ENCODE measurements at regions not wholly inside any gene's neighbourhood (a gene's known extent, or its start where the extent isn't known, plus 50 kb on each side); places are given as distances from the start of the nearest gene placed in this dataset.
"Not testable (repeated sequence)": the region's sequence is repeated elsewhere in the genome, so short reads cannot be mapped to it uniquely, and the experiment has no call there.

- no peaks in the 10 kb centered on the region for H3K36me3 ChIP-seq (ENCODE audit: control insufficient read depth in 2 of 2, insufficient read depth in 1 of 2, low read length in 2 of 2)
- no peak overlapping the region for H3K4me3 ChIP-seq (ENCODE audit: low read depth, low read length)
- no peak overlapping the region for H3K27ac ChIP-seq (ENCODE audit: extremely low read depth, low read depth, low read length)
- POLR2A ChIA-PET, result no interaction called here
- no peak for TF ChIP-seq ZNF560 (tag by site-specific recombination; IDR thresholded peaks at IDR 0.05; ENCODE audit: borderline replicate concordance)
- TF ChIP-seq HOXC10 (CRISPR knock-in tag; IDR thresholded peaks at IDR 0.05), result no peak
- peak; percentile 84 for TF ChIP-seq GLIS1 (tag by site-specific recombination; IDR thresholded peaks at IDR 0.05)
- TF ChIP-seq ZFHX2 (tag by site-specific recombination; conservative IDR thresholded peaks at IDR 0.05), result peak; percentile 57; the same call in 1 of the 2 replicates
- peak; percentile 54; the same call in 1 of the 2 replicates for TF ChIP-seq EGR2 (tag by site-specific recombination; IDR thresholded peaks at IDR 0.05; ENCODE audit: low read depth)
- no peaks in the 10 kb centered on the region for H3K9me3 ChIP-seq (ENCODE audit: control insufficient read depth, insufficient read depth, low read depth, low read length)
- H3K4me1 ChIP-seq (ENCODE audit: control insufficient read depth, insufficient read depth, low read length), result no peaks in the 10 kb centered on the region; the same call in 1 of the 2 replicates
- CTCF ChIA-PET, result interaction anchor here (0.6 kb wide), 3 partner anchors 34 to 503 kb away, joined by 3 to 5 read pairs (median 5); no protein-coding TSS in a partner anchor
Observed at GRCh38 chr3:193968380-193968974, 167.5 kb upstream of the HES1 start.

GRCh38 chr3:193970131-193970772, 165.7 kb upstream of the HES1 start:
- H3K36me3 ChIP-seq (ENCODE audit: control insufficient read depth in 2 of 2, insufficient read depth in 1 of 2, low read length in 2 of 2); H3K9me3 ChIP-seq (ENCODE audit: control insufficient read depth, insufficient read depth, low read depth, low read length); H3K4me1 ChIP-seq (ENCODE audit: control insufficient read depth, insufficient read depth, low read length); H3K4me3 ChIP-seq (ENCODE audit: low read depth, low read length); POLR2A ChIA-PET; H3K27ac ChIP-seq (ENCODE audit: extremely low read depth, low read depth, low read length): not testable (repeated sequence)
- CTCF ChIA-PET, result interaction anchor here (0.5 to 1.6 kb wide), 8 partner anchors 8 to 189 kb away, joined by 3 to 5 read pairs (median 4); no protein-coding TSS in a partner anchor
- TF ChIP-seq ZNF514 (tag by site-specific recombination; IDR thresholded peaks at IDR 0.05) (peak; percentile 94; the same call in 1 of the 2 replicates), HIC1 (tag by site-specific recombination; IDR thresholded peaks at IDR 0.05) (0 out of 2 replicates have a peak, but pooled peaks have one; percentile 17), ZBTB1 (tag by site-specific recombination; IDR thresholded peaks at IDR 0.05) (peak; percentile 92; the same call in 1 of the 2 replicates), ZNF202 (tag by site-specific recombination; IDR thresholded peaks at IDR 0.05; ENCODE audit: borderline replicate concordance) (peak; percentile 94; the same call in 1 of the 2 replicates), BCL11B (tag by site-specific recombination; IDR thresholded peaks at IDR 0.05; ENCODE audit: low read depth) (peak; percentile 56; the same call in 1 of the 2 replicates), ZNF16 (tag by site-specific recombination; IDR thresholded peaks at IDR 0.05; ENCODE audit: low read depth) (0 out of 2 replicates have a peak, but pooled peaks have one; percentile 12), ZNF610 (tag by site-specific recombination; IDR thresholded peaks at IDR 0.05; ENCODE audit: borderline replicate concordance) (peak; percentile 51; the same call in 1 of the 2 replicates), ZNF24 (tag by site-specific recombination; IDR thresholded peaks at IDR 0.05) (peak; percentile 62; the same call in 1 of the 2 replicates), ZNF140 (tag by site-specific recombination; IDR thresholded peaks at IDR 0.05) (peak; percentile 96), TSHZ1 (tag by site-specific recombination; IDR thresholded peaks at IDR 0.05; ENCODE audit: borderline replicate concordance) (peak; percentile 23; the same call in 1 of the 2 replicates), ZNF791 (tag by site-specific recombination; IDR thresholded peaks at IDR 0.05) (peak; percentile 84), ZFP37 (tag by site-specific recombination; IDR thresholded peaks at IDR 0.05) (peak; percentile 98), REST (tag by site-specific recombination; IDR thresholded peaks at IDR 0.05) (peak; percentile 86)

Data from HEK293 (cell line).